Activated CD4-positive, alpha-beta T cell treated with anti-CD3 and anti-CD28 coated beads for 36 hours (primary cell): ENCODE measurements at regions not wholly inside any gene's neighbourhood (a gene's known extent, or its start where the extent isn't known, plus 50 kb on each side); places are given as distances from the start of the nearest gene placed in this dataset.

Experiments
- ATAC-seq: fragments of 200-7000 bp; cut with Tn5 transposase; one replicate; pipeline ENCODE4 v1.10.0; 2021; ENCODE audit warnings: mild to moderate bottlenecking, moderate library complexity
- CTCF ChIA-PET: fragments of 350-600 bp; sonication (Branson Sonifier 250); formaldehyde crosslinking; loops from one replicate; lab custom pipeline; 2021; ENCODE audit warnings: antibody characterized with exemption; lab: Charles Lee
- POLR2A ChIA-PET: fragments of 350-600 bp; sonication (Branson Sonifier 250); formaldehyde crosslinking; loops from one replicate; lab custom pipeline; 2021; ENCODE audit warnings: antibody characterized with exemption, inconsistent platforms; lab: Charles Lee
- DNase-seq: peaks from one replicate; pipeline ENCODE4 v3.0.0-alpha.2; 2020
- H3K27ac Mint-ChIP-seq: one replicate; pipeline ENCODE4 v1.8.0; 2021; ENCODE audit warnings: mixed read lengths
- H3K27me3 Mint-ChIP-seq: one replicate; pipeline ENCODE4 v1.8.0; 2021; ENCODE audit warnings: mixed read lengths
- H3K36me3 Mint-ChIP-seq: one replicate; pipeline ENCODE4 v1.8.0; 2021; ENCODE audit warnings: low read depth, mixed read lengths
- H3K4me1 Mint-ChIP-seq: one replicate; pipeline ENCODE4 v1.8.0; 2021; ENCODE audit warnings: mixed read lengths
- H3K4me3 Mint-ChIP-seq: one replicate; pipeline ENCODE4 v1.8.0; 2021; ENCODE audit warnings: mild to moderate bottlenecking, moderate library complexity, mixed read lengths
- H3K9me3 Mint-ChIP-seq: one replicate; pipeline ENCODE4 v1.8.0; 2021; ENCODE audit warnings: low read depth, mixed read lengths
- intact Hi-C, 2 experiments: fragments of 100-400 bp; cut with DNase I in 1 of 2; cut with micrococcal nuclease in 1 of 2; formaldehyde crosslinking; loops; one replicate each; pipeline versions ENCODE4 v1.14.2 to v1.15.1; 2022 to 2024; cut with DNase I, micrococcal nuclease

DNA sequence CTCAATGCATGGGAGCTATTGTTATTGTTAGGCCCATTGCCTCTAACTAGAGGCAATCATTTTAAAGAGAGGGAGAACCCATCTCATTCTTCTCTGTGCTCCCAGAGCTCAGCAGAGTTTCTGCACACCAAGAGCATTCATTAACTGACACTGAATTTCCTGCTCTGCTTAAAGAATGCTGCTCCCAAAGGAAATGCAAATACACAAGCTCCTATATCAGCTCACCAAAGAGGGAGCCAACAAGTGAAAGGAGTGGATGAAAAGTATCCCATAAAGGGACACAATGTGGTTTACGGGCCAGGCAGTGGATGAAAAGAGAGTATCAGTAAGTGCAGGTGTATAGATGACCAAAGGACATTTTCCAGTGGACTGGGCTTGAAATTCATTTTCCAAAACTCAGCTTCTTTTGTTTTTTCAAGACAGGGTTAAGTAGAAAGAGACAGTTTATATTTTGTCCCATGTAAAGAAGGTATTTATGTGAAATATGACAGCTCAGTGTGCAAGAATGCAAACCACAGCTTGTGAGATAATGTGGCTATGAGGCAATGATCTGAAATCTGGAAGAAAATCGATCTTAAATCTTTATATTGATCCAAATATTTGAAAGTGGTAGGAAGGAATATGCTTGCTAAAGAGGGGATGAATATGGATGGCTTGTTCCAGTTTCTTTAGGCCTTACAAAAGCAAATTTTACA, 207.7 kb upstream of the CAMK1G start:
- intact Hi-C loops: no loop called here
- ATAC-seq (no peak), DNase-seq (no peak)
- Mint-ChIP-seq H3K9me3 (no peaks in the 10 kb centered on the region), H3K36me3 (no peaks in the 10 kb centered on the region), H3K27ac (no peak overlapping the region), H3K27me3 (peaks cover 4% of the 10 kb centered on the region), H3K4me3 (no peak overlapping the region), H3K4me1 (no peaks in the 10 kb centered on the region)
- CTCF ChIA-PET: interaction anchor here (1.3 kb wide), 1 partner anchor 21 kb away, joined by 3 read pairs; no protein-coding TSS in a partner anchor
- POLR2A ChIA-PET: no interaction called here

DNA sequence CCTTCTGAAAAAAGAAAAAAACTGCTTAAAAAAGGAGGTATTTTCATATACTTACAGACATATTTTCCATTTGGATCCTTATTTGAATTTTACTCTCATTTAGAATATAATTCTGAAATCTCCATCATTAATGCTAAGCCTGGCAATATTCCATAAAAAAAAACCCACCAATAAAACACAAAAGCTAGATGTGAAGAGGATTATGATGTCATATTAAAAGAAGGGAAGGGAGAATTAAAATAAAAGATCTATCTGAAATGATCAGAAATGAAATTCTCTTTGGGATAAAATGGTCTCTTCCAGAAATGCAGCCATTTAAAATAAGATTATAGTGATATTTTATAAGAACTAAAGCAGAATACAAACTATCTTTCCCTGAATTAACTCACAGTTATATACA, 206.7 kb upstream of the CAMK1G start:
- intact Hi-C loops: no loop called here

GRCh38 chr1:209377995-209378394, 205.5 kb upstream of the CAMK1G start:
- ATAC-seq: no peak
- H3K9me3 Mint-ChIP-seq: no peaks in the 10 kb centered on the region
- no peaks in the 10 kb centered on the region for H3K36me3 Mint-ChIP-seq
- no peak for DNase-seq
- CTCF ChIA-PET: interaction anchor here (0.7 kb wide), 1 partner anchor 27 kb away, joined by 4 read pairs; no protein-coding TSS in a partner anchor
- no peak overlapping the region for H3K27ac Mint-ChIP-seq
- intact Hi-C loops: no loop called here
- H3K4me1 Mint-ChIP-seq: no peaks in the 10 kb centered on the region
- H3K27me3 Mint-ChIP-seq: peaks cover 4% of the 10 kb centered on the region
- POLR2A ChIA-PET: no interaction called here
- no peak overlapping the region for H3K4me3 Mint-ChIP-seq

More for the DNA sequence above, 206.7 kb upstream of the CAMK1G start:
- Mint-ChIP-seq H3K27ac (no peak overlapping the region), H3K27me3 (peaks cover 2% of the 10 kb centered on the region), H3K9me3 (no peaks in the 10 kb centered on the region), H3K4me3 (no peak overlapping the region), H3K36me3 (no peaks in the 10 kb centered on the region), H3K4me1 (no peaks in the 10 kb centered on the region)
- ChIA-PET CTCF (interaction anchor here (0.6 to 1.3 kb wide), 3 partner anchors 13 to 42 kb away, joined by 3 read pairs; no protein-coding TSS in a partner anchor), POLR2A (no interaction called here)
- ATAC-seq: no peak
- DNase-seq: no peak

DNA sequence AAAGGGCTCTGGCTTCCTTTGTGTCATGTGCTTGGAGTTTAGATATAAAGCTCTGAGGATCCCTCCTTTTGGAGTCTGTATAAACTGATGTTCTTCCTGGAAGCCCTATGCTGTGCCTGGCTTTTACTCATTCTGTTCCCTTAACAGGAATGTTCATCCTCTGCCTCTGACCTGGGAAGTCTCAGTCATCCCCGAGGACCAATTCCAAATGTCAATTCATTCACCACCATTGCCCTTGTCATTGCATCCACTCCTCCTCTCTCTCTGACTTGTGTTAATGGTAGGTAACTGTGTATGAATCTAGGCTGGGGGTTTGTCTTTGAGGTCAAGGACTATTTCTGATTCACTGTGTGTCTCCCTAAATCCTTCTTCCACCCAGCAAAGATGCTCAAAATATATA, 204.2 kb upstream of the CAMK1G start:
- H3K4me1 Mint-ChIP-seq: no peaks in the 10 kb centered on the region
- no peak overlapping the region for H3K27ac Mint-ChIP-seq
- no peak for ATAC-seq
- POLR2A ChIA-PET: no interaction called here
- peaks cover 4% of the 10 kb centered on the region for H3K27me3 Mint-ChIP-seq
- CTCF ChIA-PET: interaction anchor here (0.7 kb wide), 1 partner anchor 65 kb away, joined by 3 read pairs; no protein-coding TSS in a partner anchor
- H3K4me3 Mint-ChIP-seq: no peak overlapping the region
- no peak for DNase-seq
- no peaks in the 10 kb centered on the region for H3K36me3 Mint-ChIP-seq
- intact Hi-C loops: no loop called here
- no peaks in the 10 kb centered on the region for H3K9me3 Mint-ChIP-seq

DNA sequence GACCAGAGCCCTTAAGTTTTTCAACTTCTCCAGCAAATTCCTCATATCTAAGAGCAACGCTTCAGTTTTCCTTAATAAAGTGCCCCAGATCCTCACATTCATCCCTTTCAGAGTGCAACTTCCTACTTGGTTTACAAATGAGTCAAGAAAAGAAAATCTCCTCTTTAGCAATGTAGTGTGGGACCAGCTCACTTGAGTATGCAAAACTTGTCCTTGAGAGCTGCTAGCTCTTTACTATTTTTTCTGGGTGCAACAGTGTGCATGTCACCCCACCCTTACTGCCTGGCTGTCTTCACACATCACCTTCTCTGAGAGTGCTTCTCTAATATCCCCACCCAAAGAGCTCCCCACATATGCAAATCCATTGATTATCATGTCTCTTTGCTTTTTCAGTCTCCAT, 203.1 kb upstream of the CAMK1G start:
- Mint-ChIP-seq H3K4me1 (no peaks in the 10 kb centered on the region), H3K4me3 (no peak overlapping the region), H3K27ac (no peak overlapping the region), H3K27me3 (peaks cover 4% of the 10 kb centered on the region), H3K9me3 (no peaks in the 10 kb centered on the region), H3K36me3 (no peaks in the 10 kb centered on the region)
- intact Hi-C loops: no loop called here
- CTCF ChIA-PET: no interaction called here
- POLR2A ChIA-PET: no interaction called here
- no peak for ATAC-seq
- DNase-seq: no peak

DNA sequence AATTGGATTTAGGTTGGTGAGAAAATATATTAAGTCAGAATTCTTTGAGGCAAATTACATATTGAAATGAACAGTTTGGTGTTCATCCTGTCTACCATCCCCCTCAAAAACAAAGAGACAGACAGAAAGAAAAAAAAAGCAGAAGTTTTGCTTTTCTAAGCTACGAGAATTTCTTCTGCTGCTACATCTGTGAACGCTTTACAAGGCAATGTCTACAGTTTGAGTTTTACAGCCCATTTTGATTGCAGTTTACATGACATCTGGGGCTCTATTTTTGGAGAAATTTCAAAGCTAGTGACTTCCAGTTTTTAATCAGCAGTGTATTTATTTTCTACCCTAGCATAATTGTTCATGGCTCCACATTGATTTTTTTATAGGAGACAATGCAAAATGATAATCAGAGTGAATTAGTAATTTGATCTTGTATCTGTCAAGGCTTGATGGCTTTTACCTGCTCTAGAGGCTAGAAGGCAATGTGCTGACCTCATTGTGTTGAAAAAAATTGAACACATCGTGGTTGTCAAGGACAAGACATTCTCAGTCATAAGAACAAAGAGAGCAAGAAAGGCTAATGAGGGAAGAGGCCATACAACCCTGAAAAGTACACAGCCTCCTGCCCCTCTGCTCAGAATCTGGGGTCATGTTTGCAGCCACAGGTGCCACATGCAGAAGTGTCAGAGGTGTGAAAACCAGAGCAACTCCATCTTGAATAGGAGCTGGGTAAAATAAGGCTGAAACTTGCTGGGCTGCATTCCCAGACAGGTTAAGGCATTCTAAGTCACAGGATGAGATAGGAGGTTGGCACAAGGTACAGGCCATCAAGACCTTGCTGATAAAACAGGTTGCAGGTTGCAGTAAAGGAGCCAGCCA, 201.0 kb upstream of the CAMK1G start:
- CTCF ChIA-PET: interaction anchor here (1.2 kb wide), 1 partner anchor 14 kb away, joined by 3 read pairs; no protein-coding TSS in a partner anchor
- POLR2A ChIA-PET: no interaction called here
- Mint-ChIP-seq H3K9me3 (no peaks in the 10 kb centered on the region), H3K4me3 (no peak overlapping the region), H3K27ac (no peak overlapping the region), H3K36me3 (no peaks in the 10 kb centered on the region), H3K27me3 (peaks cover 4% of the 10 kb centered on the region), H3K4me1 (no peaks in the 10 kb centered on the region)
- DNase-seq (no peak), ATAC-seq (no peak)
- intact Hi-C loops: no loop called here

GRCh38 chr1:209383422-209383821, 200.1 kb upstream of the CAMK1G start:
- Mint-ChIP-seq H3K4me3 (no peak overlapping the region), H3K9me3 (no peaks in the 10 kb centered on the region), H3K36me3 (no peaks in the 10 kb centered on the region), H3K4me1 (no peaks in the 10 kb centered on the region), H3K27me3 (peaks cover 4% of the 10 kb centered on the region), H3K27ac (no peak overlapping the region)
- intact Hi-C loops: no loop called here
- ATAC-seq (no peak), DNase-seq (no peak)
- ChIA-PET CTCF (interaction anchor here (0.8 to 1.6 kb wide), 3 partner anchors 15 to 23 kb away, joined by 3 to 4 read pairs (median 4); no protein-coding TSS in a partner anchor), POLR2A (no interaction called here)

GRCh38 chr1:209383907-209384709, 199.4 kb upstream of the CAMK1G start:
- Mint-ChIP-seq H3K4me3 (no peak overlapping the region), H3K27ac (no peak overlapping the region), H3K9me3 (no peaks in the 10 kb centered on the region), H3K4me1 (no peaks in the 10 kb centered on the region), H3K27me3 (peaks cover 4% of the 10 kb centered on the region), H3K36me3 (no peaks in the 10 kb centered on the region)
- intact Hi-C loops: no loop called here
- DNase-seq: no peak
- ChIA-PET POLR2A (no interaction called here), CTCF (interaction anchor here (0.8 to 1.6 kb wide), 3 partner anchors 16 to 23 kb away, joined by 3 to 4 read pairs (median 4); no protein-coding TSS in a partner anchor)
- ATAC-seq: no peak

GRCh38 chr1:209384710-209385550, 198.6 kb upstream of the CAMK1G start:
- Mint-ChIP-seq H3K27me3 (peaks cover 3% of the 10 kb centered on the region), H3K9me3 (no peaks in the 10 kb centered on the region), H3K4me1 (no peaks in the 10 kb centered on the region), H3K4me3 (no peak overlapping the region), H3K27ac (no peak overlapping the region), H3K36me3 (no peaks in the 10 kb centered on the region)
- ChIA-PET CTCF (interaction anchor here (1.6 kb wide), 1 partner anchor 21 kb away, joined by 4 read pairs; no protein-coding TSS in a partner anchor), POLR2A (no interaction called here)
- no peak for ATAC-seq
- intact Hi-C loops: no loop called here
- DNase-seq: no peak

- CTCF ChIA-PET: no interaction called here
- no peak for ATAC-seq
- Mint-ChIP-seq H3K4me3 (no peak overlapping the region), H3K4me1 (no peaks in the 10 kb centered on the region), H3K9me3 (no peaks in the 10 kb centered on the region), H3K27me3 (peaks cover 3% of the 10 kb centered on the region), H3K36me3 (no peaks in the 10 kb centered on the region), H3K27ac (no peak overlapping the region)
- DNase-seq: no peak
- intact Hi-C loops: no loop called here
- POLR2A ChIA-PET: no interaction called here
Observed at GRCh38 chr1:209386156-209386555, 197.4 kb upstream of the CAMK1G start.
